K562 (cell line): ENCODE measurements at regions not wholly inside any gene's neighbourhood (a gene's known extent, or its start where the extent isn't known, plus 50 kb on each side); places are given as distances from the start of the nearest gene placed in this dataset.

Source experiments
- ATAC-seq: fragments of 200-7000 bp; cut with Tn5 transposase; 3 replicates; pipeline ENCODE4 v1.9.1; 2020; ENCODE audit warnings: moderate library complexity
- BruUV-seq: library from RNA; stranded (reverse); fragments of 400-500 nt; replicated peaks from 2 replicates; lab custom pipeline; 2021; lab: Mats Ljungman, UMichigan
- CTCF ChIA-PET: fragments of 300-600 bp; formaldehyde crosslinking; extraction: SDS; loops from one replicate; lab custom pipeline; 2021; ENCODE audit warnings: low intra/inter-chr PET ratio; lab: Yijun Ruan, JAX
- POLR2A ChIA-PET: fragments of 300-600, 350-650 bp; sonication (Branson Sonifier 250); formaldehyde crosslinking; extraction: SDS; loops from one replicate; lab custom pipeline; 2021; ENCODE audit warnings: antibody characterized with exemption, inconsistent platforms; lab: Yijun Ruan, JAX
- DNase-seq, 4 experiments: peaks; one replicate each; pipeline versions ENCODE4 v3.0.0 to v3.0.0-alpha.2; 2011 to 2018; ENCODE audit warnings: low spot score in 3 of 4, mixed read lengths in 3 of 4; ENCODE audit errors: extremely low read depth in 1 of 4
- FAIRE-seq: peaks from 2 replicates; lab custom pipeline; 2011; peaks lifted over from hg19 to GRCh38; lab: Jason Lieb, UNC
- H2AFZ ChIP-seq: 2 replicates; pipeline ENCODE4 v1.6.0; 2011; ENCODE audit warnings: low read depth, low read length, control low read depth, inconsistent platforms
- H3K27ac ChIP-seq: fragments of 200-600 bp; 3 replicates; pipeline ENCODE4 v1.8.0; 2011; ENCODE audit warnings: low read depth, mild to moderate bottlenecking, control low read depth, inconsistent platforms, low read length, moderate library complexity, mixed read lengths; ENCODE audit errors: extremely low read depth
- H3K27me3 ChIP-seq, 2 experiments: fragments of 300-600 bp in 1 of 2; 2 replicates in 1 of 2; 3 replicates in 1 of 2; pipeline versions ENCODE4 v1.6.0 to v1.8.0; 2011; ENCODE audit warnings: inconsistent platforms in 2 of 2, low read length in 2 of 2, mild to moderate bottlenecking in 1 of 2, mixed read lengths in 1 of 2, moderate library complexity in 1 of 2; ENCODE audit not compliant: control insufficient read depth in 2 of 2, insufficient read depth in 2 of 2
- H3K36me3 ChIP-seq: fragments of 300-600 bp; 3 replicates; pipeline ENCODE4 v1.8.0; 2011; ENCODE audit warnings: mild to moderate bottlenecking, low read length, inconsistent platforms; ENCODE audit not compliant: control insufficient read depth, insufficient read depth
- H3K4me1 ChIP-seq, 2 experiments: fragments of 200-600 bp in 1 of 2; replicated peaks in 1 of 2; 2 replicates in 1 of 2; 3 replicates in 1 of 2; pipeline versions ENCODE4 v1.5.1 to v1.8.0; 2011; ENCODE audit warnings: inconsistent platforms in 2 of 2, low read length in 2 of 2, mild to moderate bottlenecking in 1 of 2, mixed read lengths in 1 of 2, moderate library complexity in 1 of 2; ENCODE audit not compliant: control insufficient read depth in 2 of 2, insufficient read depth in 2 of 2
- H3K4me2 ChIP-seq: 2 replicates; pipeline ENCODE4 v1.6.1; 2011; ENCODE audit warnings: low read length, control low read depth, inconsistent platforms, mixed read lengths; ENCODE audit not compliant: insufficient read depth
- H3K4me3 ChIP-seq: fragments of 200-600 bp; sonication (generic), shearing (Covaris generic); 2 replicates; pipeline ENCODE4 v1.5.1; 2016; ENCODE audit warnings: control low read depth, inconsistent platforms
- H3K79me2 ChIP-seq: fragments of 200-600 bp; 3 replicates; pipeline ENCODE4 v1.8.0; 2011; ENCODE audit warnings: low read length, inconsistent platforms; ENCODE audit not compliant: control insufficient read depth, insufficient read depth
- H3K9ac ChIP-seq, 2 experiments: 2 replicates each; pipeline versions ENCODE4 v1.6.0 to v1.6.1; 2011; ENCODE audit warnings: low read depth in 2 of 2, low read length in 2 of 2, control low read depth in 1 of 2, inconsistent platforms in 1 of 2, mild to moderate bottlenecking in 1 of 2, mixed read lengths in 1 of 2; ENCODE audit not compliant: insufficient read depth in 1 of 2
- H3K9me1 ChIP-seq: one replicate; pipeline ENCODE4 v1.6.0; 2011; ENCODE audit warnings: inconsistent platforms, mild to moderate bottlenecking, low read length, moderate library complexity; ENCODE audit not compliant: control insufficient read depth, insufficient read depth
- H3K9me3 ChIP-seq: replicated peaks from 2 replicates; pipeline ENCODE4 v1.5.1; 2011; ENCODE audit warnings: low read depth, low read length, inconsistent platforms; ENCODE audit not compliant: control insufficient read depth, insufficient read depth
- H4K20me1 ChIP-seq: replicated peaks from 2 replicates; pipeline ENCODE4 v1.6.1; 2011; ENCODE audit warnings: low read length, inconsistent platforms, mixed read lengths; ENCODE audit not compliant: control insufficient read depth, insufficient read depth
- CAMTA2 ChIP-seq: fragments of 250-450 bp; sonication (Bioruptor Pico); conservative IDR thresholded peaks from 2 replicates; pipeline ENCODE4 v1.5.1; 2022
- MCM3 ChIP-seq: fragments of 450-650 bp; IDR thresholded peaks from 2 replicates; pipeline ENCODE4 v1.6.1; 2016
- RBM39 ChIP-seq: fragments of 200-400 bp; formaldehyde crosslinking; optimal IDR thresholded peaks from 2 replicates; pipeline ENCODE3; 2018; ENCODE audit warnings: low read depth, low read length
- TEAD1 ChIP-seq, 2 experiments: fragments of 450-650 bp in 1 of 2; sonication (generic) in 1 of 2; formaldehyde crosslinking; IDR thresholded peaks; 2 replicates each; pipeline versions ENCODE4 v1.4.0 to v1.8.0; 2020 to 2022; ENCODE audit warnings: mild to moderate bottlenecking in 2 of 2, missing genetic modification reagents in 1 of 2
- THRAP3 ChIP-seq: fragments of 450-650 bp; IDR thresholded peaks from 2 replicates; pipeline ENCODE4 v1.6.1; 2016; ENCODE audit warnings: mild to moderate bottlenecking, inconsistent platforms, borderline replicate concordance
- XRCC3 ChIP-seq: fragments of 450-650 bp; IDR thresholded peaks from 2 replicates; pipeline ENCODE4 v1.6.1; 2017; ENCODE audit warnings: mild to moderate bottlenecking, moderate library complexity
- ZNF717 ChIP-seq: fragments of 250-450 bp; sonication (Bioruptor Pico); IDR thresholded peaks from 2 replicates; pipeline ENCODE4 v1.5.0; 2021
- ZNF764 ChIP-seq: fragments of 250-450 bp; sonication (Bioruptor Pico); IDR thresholded peaks from 2 replicates; pipeline ENCODE4 v1.4.0; 2020; ENCODE audit warnings: low read depth, mild to moderate bottlenecking, moderate library complexity
- WGBS: fragments of 100-300 bp; shearing (Covaris generic); methylation state at CpG from one replicate; pipeline ENCODE4 v1.1.6; 2016; ENCODE audit warnings: low coverage, mixed read lengths; ENCODE audit not compliant: insufficient coverage; ENCODE audit errors: missing lambda C conversion rate; 5-methylcytosine and 5-hydroxymethylcytosine counted together
- in situ Hi-C: fragments of 300-500 bp; cut with MboI; formaldehyde crosslinking; loops from 4 replicates; pipeline ENCODE4 v1.15.0; 2018; ENCODE audit warnings: inconsistent platforms, mixed read lengths
- intact Hi-C: fragments of 100-400 bp; cut with micrococcal nuclease; formaldehyde crosslinking; loops from 2 replicates; pipeline ENCODE4 v1.14.2; 2022
- TF ChIP-seq, protein P1 (sequence below), 2 experiments: fragments of 250-450 bp in 1 of 2; fragments of 450-650 bp in 1 of 2; sonication (Bioruptor Pico) in 1 of 2; IDR thresholded peaks; 2 replicates each; pipeline versions ENCODE4 v1.6.1 to v1.8.0; 2016 to 2021; ENCODE audit warnings: mild to moderate bottlenecking in 2 of 2, moderate library complexity in 2 of 2, missing compliant biosample characterization in 1 of 2, missing genetic modification characterization in 1 of 2
- TF ChIP-seq, protein P2 (sequence below), 3 experiments: IDR thresholded peaks in 2 of 3; conservative IDR thresholded peaks in 1 of 3; 2 replicates each; pipeline ENCODE4 v1.5.1; 2011 to 2012; ENCODE audit warnings: low read length in 3 of 3, mild to moderate bottlenecking in 3 of 3, control low read depth in 2 of 3, improper control_type of control experiment in 1 of 3, inconsistent platforms in 1 of 3, low read depth in 1 of 3, mixed read lengths in 1 of 3, moderate library complexity in 1 of 3; ENCODE audit not compliant: insufficient read depth in 2 of 3
- TF ChIP-seq, protein P3 (sequence below): fragments of 450-650 bp; IDR thresholded peaks from 2 replicates; pipeline ENCODE4 v1.6.1; 2014; ENCODE audit warnings: low read depth, mild to moderate bottlenecking, moderate library complexity, borderline replicate concordance
- TF ChIP-seq, protein P4 (sequence below): sonication (generic); formaldehyde crosslinking; IDR thresholded peaks from 2 replicates; pipeline ENCODE4 v1.8.0; 2022; ENCODE audit warnings: missing genetic modification reagents, mild to moderate bottlenecking, moderate library complexity, borderline replicate concordance
- TF ChIP-seq, protein P5 (sequence below), 2 experiments: fragments of 450-650 bp; IDR thresholded peaks; 2 replicates each; pipeline ENCODE4 v1.6.1; 2016
- TF ChIP-seq, protein P6 (sequence below): fragments of 250-450 bp; sonication (Bioruptor Pico); IDR thresholded peaks from 2 replicates; pipeline ENCODE4 v1.8.0; 2021; ENCODE audit warnings: moderate library complexity, mild to moderate bottlenecking, inconsistent platforms

DNA sequence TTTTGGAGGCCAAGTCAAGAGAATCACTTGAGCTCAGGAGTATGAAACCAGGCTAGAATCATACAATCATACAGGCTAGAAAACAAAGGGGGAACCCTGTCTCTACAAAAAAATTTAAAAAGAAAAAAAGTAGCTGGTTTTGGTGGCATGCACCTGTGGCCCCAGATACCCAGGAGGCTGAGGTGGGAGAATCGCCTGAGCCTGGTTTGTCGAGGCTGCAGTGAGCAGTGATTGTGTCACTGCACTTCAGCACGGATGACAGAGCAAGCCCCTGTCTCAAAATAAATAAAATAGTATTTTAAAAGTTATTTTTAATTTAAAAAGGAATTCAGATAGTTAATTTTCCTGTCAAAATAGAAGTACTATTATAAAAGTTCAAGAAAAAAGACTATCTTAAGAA, 369.1 kb upstream of the SLITRK5 start:
- no peaks in the 10 kb centered on the region for H3K27me3 ChIP-seq
- ChIA-PET CTCF (no interaction called here), POLR2A (no interaction called here)
- H4K20me1 ChIP-seq, result no peaks in the 10 kb centered on the region
- H3K9ac ChIP-seq, result no peak overlapping the region
- H3K9me3 ChIP-seq, result no peaks in the 10 kb centered on the region
- no peak overlapping the region for H3K4me2 ChIP-seq
- in situ Hi-C loops, result no loop called here
- intact Hi-C loops, result no loop called here
- WGBS, result 5% methylated on average over 3 of the region's 3 CpGs
- DNase-seq, result no peak
- H3K27ac ChIP-seq, result no peak overlapping the region
- H3K4me3 ChIP-seq, result no peak overlapping the region
- no peaks in the 10 kb centered on the region for H3K4me1 ChIP-seq
- H3K79me2 ChIP-seq, result no peaks in the 10 kb centered on the region
- no peaks in the 10 kb centered on the region for H3K36me3 ChIP-seq
- BruUV-seq, result no TSS peak
- ATAC-seq, result no peak
- FAIRE-seq, result no peak
- no peak overlapping the region for H2AFZ ChIP-seq
- no peaks in the 10 kb centered on the region for H3K9me1 ChIP-seq
- TF ChIP-seq, protein P1, sequence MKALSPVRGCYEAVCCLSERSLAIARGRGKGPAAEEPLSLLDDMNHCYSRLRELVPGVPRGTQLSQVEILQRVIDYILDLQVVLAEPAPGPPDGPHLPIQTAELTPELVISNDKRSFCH (CRISPR knock-in tag; IDR thresholded peaks at IDR 0.05), result no peak
- TF ChIP-seq, protein P1 (tag; IDR thresholded peaks at IDR 0.05), result no peak
- TF ChIP-seq, protein P2, sequence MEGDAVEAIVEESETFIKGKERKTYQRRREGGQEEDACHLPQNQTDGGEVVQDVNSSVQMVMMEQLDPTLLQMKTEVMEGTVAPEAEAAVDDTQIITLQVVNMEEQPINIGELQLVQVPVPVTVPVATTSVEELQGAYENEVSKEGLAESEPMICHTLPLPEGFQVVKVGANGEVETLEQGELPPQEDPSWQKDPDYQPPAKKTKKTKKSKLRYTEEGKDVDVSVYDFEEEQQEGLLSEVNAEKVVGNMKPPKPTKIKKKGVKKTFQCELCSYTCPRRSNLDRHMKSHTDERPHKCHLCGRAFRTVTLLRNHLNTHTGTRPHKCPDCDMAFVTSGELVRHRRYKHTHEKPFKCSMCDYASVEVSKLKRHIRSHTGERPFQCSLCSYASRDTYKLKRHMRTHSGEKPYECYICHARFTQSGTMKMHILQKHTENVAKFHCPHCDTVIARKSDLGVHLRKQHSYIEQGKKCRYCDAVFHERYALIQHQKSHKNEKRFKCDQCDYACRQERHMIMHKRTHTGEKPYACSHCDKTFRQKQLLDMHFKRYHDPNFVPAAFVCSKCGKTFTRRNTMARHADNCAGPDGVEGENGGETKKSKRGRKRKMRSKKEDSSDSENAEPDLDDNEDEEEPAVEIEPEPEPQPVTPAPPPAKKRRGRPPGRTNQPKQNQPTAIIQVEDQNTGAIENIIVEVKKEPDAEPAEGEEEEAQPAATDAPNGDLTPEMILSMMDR (IDR thresholded peaks at IDR 0.05 in 2 of 3, conservative IDR thresholded peaks at IDR 0.05 in 1 of 3; ENCODE audit: insufficient read depth in 2 of 3, low read depth in 1 of 3, low read length in 3 of 3), result no peak
- no peak for TF ChIP-seq TEAD1 (CRISPR knock-in tag; IDR thresholded peaks at IDR 0.05)
- no peak for TF ChIP-seq THRAP3
- TF ChIP-seq, protein P3, sequence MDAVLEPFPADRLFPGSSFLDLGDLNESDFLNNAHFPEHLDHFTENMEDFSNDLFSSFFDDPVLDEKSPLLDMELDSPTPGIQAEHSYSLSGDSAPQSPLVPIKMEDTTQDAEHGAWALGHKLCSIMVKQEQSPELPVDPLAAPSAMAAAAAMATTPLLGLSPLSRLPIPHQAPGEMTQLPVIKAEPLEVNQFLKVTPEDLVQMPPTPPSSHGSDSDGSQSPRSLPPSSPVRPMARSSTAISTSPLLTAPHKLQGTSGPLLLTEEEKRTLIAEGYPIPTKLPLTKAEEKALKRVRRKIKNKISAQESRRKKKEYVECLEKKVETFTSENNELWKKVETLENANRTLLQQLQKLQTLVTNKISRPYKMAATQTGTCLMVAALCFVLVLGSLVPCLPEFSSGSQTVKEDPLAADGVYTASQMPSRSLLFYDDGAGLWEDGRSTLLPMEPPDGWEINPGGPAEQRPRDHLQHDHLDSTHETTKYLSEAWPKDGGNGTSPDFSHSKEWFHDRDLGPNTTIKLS, result no peak
- no peak for TF ChIP-seq RBM39
- TF ChIP-seq ZNF764 (CRISPR knock-in tag), result no peak
- TF ChIP-seq, protein P4, sequence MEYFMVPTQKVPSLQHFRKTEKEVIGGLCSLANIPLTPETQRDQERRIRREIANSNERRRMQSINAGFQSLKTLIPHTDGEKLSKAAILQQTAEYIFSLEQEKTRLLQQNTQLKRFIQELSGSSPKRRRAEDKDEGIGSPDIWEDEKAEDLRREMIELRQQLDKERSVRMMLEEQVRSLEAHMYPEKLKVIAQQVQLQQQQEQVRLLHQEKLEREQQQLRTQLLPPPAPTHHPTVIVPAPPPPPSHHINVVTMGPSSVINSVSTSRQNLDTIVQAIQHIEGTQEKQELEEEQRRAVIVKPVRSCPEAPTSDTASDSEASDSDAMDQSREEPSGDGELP (CRISPR knock-in tag), result no peak
- TF ChIP-seq CAMTA2 (CRISPR knock-in tag), result no peak
- TF ChIP-seq, protein P5, sequence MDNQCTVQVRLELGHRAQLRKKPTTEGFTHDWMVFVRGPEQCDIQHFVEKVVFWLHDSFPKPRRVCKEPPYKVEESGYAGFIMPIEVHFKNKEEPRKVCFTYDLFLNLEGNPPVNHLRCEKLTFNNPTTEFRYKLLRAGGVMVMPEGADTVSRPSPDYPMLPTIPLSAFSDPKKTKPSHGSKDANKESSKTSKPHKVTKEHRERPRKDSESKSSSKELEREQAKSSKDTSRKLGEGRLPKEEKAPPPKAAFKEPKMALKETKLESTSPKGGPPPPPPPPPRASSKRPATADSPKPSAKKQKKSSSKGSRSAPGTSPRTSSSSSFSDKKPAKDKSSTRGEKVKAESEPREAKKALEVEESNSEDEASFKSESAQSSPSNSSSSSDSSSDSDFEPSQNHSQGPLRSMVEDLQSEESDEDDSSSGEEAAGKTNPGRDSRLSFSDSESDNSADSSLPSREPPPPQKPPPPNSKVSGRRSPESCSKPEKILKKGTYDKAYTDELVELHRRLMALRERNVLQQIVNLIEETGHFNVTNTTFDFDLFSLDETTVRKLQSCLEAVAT (IDR thresholded peaks at IDR 0.05), result no peak
- no peak for TF ChIP-seq XRCC3
- TF ChIP-seq ZNF717, result no peak
- no peak for TF ChIP-seq MCM3
- TF ChIP-seq, protein P6, sequence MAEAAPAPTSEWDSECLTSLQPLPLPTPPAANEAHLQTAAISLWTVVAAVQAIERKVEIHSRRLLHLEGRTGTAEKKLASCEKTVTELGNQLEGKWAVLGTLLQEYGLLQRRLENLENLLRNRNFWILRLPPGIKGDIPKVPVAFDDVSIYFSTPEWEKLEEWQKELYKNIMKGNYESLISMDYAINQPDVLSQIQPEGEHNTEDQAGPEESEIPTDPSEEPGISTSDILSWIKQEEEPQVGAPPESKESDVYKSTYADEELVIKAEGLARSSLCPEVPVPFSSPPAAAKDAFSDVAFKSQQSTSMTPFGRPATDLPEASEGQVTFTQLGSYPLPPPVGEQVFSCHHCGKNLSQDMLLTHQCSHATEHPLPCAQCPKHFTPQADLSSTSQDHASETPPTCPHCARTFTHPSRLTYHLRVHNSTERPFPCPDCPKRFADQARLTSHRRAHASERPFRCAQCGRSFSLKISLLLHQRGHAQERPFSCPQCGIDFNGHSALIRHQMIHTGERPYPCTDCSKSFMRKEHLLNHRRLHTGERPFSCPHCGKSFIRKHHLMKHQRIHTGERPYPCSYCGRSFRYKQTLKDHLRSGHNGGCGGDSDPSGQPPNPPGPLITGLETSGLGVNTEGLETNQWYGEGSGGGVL, result no peak
